Neutrophil (primary cell): ENCODE measurements at regions not wholly inside any gene's neighbourhood (a gene's known extent, or its start where the extent isn't known, plus 50 kb on each side); places are given as distances from the start of the nearest gene placed in this dataset.

Experiments
- H3K27ac ChIP-seq: fragments of 200-600 bp; sonication (generic); 2 replicates; pipeline ENCODE4 v1.5.1; 2016; ENCODE audit warnings: mild to moderate bottlenecking, moderate library complexity
- H3K27me3 ChIP-seq: fragments of 200-600 bp; sonication (generic); 2 replicates; pipeline ENCODE4 v1.6.0; 2016; ENCODE audit warnings: mild to moderate bottlenecking
- H3K36me3 ChIP-seq: fragments of 200-600 bp; sonication (generic); 2 replicates; pipeline ENCODE4 v1.5.1; 2017
- H3K4me1 ChIP-seq, 2 experiments: fragments of 200-600 bp in 1 of 2; sonication (generic) in 1 of 2; 1 replicate in 1 of 2; 2 replicates in 1 of 2; pipeline versions ENCODE4 v1.5.1 to v1.6.1; 2013 to 2016; ENCODE audit warnings: low read depth in 1 of 2, low read length in 1 of 2, mild to moderate bottlenecking in 1 of 2, moderate library complexity in 1 of 2; ENCODE audit not compliant: control insufficient read depth in 1 of 2, insufficient read depth in 1 of 2
- H3K4me3 ChIP-seq, 2 experiments: fragments of 200-600 bp in 1 of 2; sonication (generic) in 1 of 2; 1 replicate in 1 of 2; 2 replicates in 1 of 2; pipeline ENCODE4 v1.5.1; 2013 to 2016; ENCODE audit warnings: low read depth in 1 of 2, low read length in 1 of 2, mild to moderate bottlenecking in 1 of 2, moderate library complexity in 1 of 2
- H3K9me3 ChIP-seq: fragments of 200-600 bp; sonication (generic); 2 replicates; pipeline ENCODE4 v1.5.1; 2016
- TF ChIP-seq, protein P1 (sequence below): fragments of 200-600 bp; sonication (generic); IDR thresholded peaks from 2 replicates; pipeline ENCODE4 v1.5.1; 2016; ENCODE audit warnings: antibody characterized with exemption

DNA sequence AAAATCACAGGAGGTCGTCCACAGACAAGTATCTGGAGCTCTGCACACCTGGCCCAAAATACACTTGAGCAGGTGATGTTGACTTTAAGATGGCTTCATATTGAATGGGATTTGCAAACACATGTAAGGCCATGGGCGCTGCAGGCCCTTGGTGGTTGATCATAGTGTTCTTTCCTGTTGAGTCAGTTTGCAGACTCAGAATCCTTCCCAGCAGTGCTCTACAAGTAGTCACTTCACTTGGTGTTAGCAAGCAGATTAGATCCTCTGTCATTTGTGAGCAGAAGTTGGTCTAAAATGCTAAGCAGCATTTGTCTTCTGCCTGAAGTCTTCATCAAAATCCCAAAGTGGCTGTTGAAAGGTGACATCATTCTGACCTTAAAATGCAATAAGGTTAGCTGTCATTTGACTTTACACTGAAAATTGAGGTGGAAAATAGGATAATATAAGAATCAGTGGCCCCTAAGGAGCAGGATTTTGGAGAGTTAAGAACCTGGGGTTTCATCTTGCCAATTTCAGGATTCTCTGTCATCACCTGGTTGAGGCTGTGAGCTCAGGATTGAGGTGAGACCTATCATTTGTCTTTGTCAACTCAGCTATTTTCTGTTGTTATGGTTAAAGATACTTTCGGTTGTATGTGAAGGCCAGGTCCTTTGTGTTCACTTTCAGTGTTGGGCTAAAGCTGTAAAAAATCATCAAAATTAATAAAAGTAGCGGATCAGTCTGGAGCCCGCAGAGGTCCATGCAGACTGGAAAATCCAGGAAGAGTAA lies 114.5 kb downstream of the LRRC70 start:
- TF ChIP-seq, protein P1, sequence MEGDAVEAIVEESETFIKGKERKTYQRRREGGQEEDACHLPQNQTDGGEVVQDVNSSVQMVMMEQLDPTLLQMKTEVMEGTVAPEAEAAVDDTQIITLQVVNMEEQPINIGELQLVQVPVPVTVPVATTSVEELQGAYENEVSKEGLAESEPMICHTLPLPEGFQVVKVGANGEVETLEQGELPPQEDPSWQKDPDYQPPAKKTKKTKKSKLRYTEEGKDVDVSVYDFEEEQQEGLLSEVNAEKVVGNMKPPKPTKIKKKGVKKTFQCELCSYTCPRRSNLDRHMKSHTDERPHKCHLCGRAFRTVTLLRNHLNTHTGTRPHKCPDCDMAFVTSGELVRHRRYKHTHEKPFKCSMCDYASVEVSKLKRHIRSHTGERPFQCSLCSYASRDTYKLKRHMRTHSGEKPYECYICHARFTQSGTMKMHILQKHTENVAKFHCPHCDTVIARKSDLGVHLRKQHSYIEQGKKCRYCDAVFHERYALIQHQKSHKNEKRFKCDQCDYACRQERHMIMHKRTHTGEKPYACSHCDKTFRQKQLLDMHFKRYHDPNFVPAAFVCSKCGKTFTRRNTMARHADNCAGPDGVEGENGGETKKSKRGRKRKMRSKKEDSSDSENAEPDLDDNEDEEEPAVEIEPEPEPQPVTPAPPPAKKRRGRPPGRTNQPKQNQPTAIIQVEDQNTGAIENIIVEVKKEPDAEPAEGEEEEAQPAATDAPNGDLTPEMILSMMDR = no peak
- peaks cover 14 to 23% of the 10 kb centered on the region in 2 experiments for H3K4me1 ChIP-seq

DNA sequence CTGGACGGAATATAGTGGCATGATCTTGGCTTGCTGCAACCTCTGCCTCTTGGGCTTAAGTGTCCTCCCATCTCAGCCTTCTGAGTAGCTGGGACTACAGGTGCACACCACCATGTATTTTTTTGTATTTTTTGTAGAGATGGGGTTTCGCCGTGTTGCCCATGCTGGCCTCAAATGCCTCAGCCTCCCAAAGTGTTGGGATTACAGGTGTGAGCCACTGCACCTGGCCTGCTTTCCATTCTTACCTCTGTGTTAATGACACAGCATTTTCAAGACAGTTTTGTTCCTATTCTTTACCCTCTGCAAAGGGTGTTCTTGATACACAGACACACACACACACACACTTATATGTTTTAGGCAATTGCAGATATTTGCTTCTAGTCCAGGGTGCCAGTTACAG lies 113.3 kb downstream of the LRRC70 start:
- Histone ChIP-seq H3K4me1 (peaks cover 14 to 23% of the 10 kb centered on the region in 2 experiments), H3K9me3 (no peaks in the 10 kb centered on the region), H3K4me3 (no peak overlapping the region), H3K27ac (no peak overlapping the region), H3K27me3 (no peaks in the 10 kb centered on the region), H3K36me3 (no peaks in the 10 kb centered on the region)
- TF ChIP-seq, protein P1 = no peak

More for the DNA sequence above, 114.5 kb downstream of the LRRC70 start:
- H3K4me3 ChIP-seq = no peak overlapping the region
- no peaks in the 10 kb centered on the region for H3K27me3 ChIP-seq
- H3K9me3 ChIP-seq = no peaks in the 10 kb centered on the region
- H3K27ac ChIP-seq = no peak overlapping the region
- H3K36me3 ChIP-seq = no peaks in the 10 kb centered on the region

DNA sequence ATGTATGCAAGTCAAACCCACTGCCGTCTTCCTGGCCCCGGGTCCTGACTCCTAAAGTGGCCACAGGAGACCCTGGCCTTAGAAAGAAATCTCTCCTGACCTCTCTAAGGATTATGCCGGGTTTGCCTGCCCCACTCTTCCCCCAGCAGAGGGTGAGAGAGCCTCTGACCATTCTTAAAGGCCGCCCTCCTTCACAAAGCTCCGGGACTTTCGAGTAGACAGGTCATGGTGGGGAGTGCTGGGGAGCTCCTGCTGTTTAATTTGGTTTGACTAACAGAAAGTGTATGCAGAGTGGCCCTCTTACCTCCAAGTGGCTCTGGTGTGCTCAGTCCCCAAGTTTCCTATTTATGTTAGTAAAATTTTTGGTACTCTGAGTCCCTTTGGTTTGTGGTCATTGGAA lies 111.8 kb downstream of the LRRC70 start:
- Histone ChIP-seq H3K4me3 (no peak overlapping the region), H3K9me3 (no peaks in the 10 kb centered on the region), H3K27ac (peak overlapping the region; percentile 69), H3K27me3 (no peaks in the 10 kb centered on the region), H3K36me3 (no peaks in the 10 kb centered on the region), H3K4me1 (peaks cover 14 to 23% of the 10 kb centered on the region in 2 experiments)
- TF ChIP-seq, protein P1 = no peak

DNA sequence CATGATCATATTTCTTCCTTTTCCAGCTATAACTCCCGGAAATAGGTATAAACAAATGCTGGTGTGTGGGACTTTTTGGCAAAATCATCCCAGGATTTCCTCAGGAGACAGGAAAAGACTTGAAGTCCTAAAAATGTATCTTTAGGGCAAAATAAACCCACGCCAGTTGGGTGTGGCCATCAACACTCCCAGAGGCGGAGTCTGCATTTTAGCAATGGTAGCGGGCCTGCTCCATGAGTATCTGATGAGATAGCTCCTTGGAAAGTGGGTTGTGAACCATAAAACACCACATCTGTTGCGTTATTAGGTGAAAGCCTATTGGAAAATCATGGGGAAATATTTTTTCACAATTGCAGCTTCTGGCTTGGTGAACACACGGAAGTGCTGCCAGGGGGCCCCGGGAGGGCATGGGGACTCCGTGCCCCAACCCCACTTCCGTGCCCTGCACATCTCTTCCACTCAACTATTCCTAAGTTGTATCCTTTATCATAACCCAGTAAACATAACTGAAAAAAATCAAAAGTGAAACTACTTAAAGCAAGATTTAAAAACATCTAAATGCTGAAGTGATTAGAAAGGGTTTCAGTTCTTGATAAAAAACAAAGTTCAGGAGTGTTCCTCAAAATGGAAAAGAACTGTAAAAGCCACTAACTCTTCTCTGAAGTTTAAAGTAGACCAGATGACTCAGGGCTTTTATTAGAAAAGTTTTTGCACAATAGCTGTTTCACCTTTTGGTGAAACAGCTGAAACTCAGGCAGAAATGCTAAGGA lies 111.2 kb downstream of the LRRC70 start:
- Histone ChIP-seq H3K9me3 (no peaks in the 10 kb centered on the region), H3K4me1 (peaks cover 14 to 23% of the 10 kb centered on the region in 2 experiments), H3K27ac (peak overlapping the region; percentile 69), H3K36me3 (no peaks in the 10 kb centered on the region), H3K27me3 (no peaks in the 10 kb centered on the region), H3K4me3 (peak overlapping the region; percentile 35 to 49)
- TF ChIP-seq, protein P1 = no peak

DNA sequence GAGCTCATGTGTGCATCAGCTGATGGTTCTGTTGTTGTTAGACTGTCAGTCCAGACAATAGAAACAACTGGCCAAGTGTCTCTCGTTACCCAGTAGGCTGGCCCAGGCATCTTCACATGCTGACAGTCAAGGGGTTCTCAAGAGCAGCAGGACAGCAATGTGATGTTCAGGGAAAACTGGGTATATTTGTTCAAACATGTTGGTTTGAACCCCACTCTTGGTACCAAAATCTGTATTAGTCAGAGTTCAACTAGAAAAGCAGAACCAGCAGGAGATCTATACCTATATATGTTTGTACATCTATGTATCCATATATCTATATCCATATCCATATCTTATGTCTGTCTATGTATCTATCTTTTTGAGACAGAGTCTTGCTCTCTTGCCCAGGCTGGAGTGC lies 108.1 kb downstream of the LRRC70 start:
- TF ChIP-seq, protein P1 = no peak
- Histone ChIP-seq H3K36me3 (no peaks in the 10 kb centered on the region), H3K4me1 (peaks cover 25 to 35% of the 10 kb centered on the region in 2 experiments), H3K4me3 (no peak overlapping the region), H3K27me3 (no peaks in the 10 kb centered on the region), H3K9me3 (no peaks in the 10 kb centered on the region), H3K27ac (no peak overlapping the region)
